ENCODE measurements at regions not wholly inside any gene's neighbourhood (a gene's known extent, or its start where the extent isn't known, plus 50 kb on each side); places are given as distances from the start of the nearest gene placed in this dataset.

GRCh38 chr5:89036166-89036565 is 153.2 kb upstream of the MEF2C start:
- no peak overlapping the region for H3K4me3 ChIP-seq (ENCODE audit: low read depth, low read length)
- no peak for TF ChIP-seq CTCF (IDR thresholded peaks at IDR 0.05; ENCODE audit: low read depth, low read length)

- no peak overlapping the region for H3K4me3 ChIP-seq (ENCODE audit: low read depth, low read length)
- TF ChIP-seq CTCF (IDR thresholded peaks at IDR 0.05; ENCODE audit: low read depth, low read length), result no peak
Observed at GRCh38 chr5:89034588-89034987, 151.6 kb upstream of the MEF2C start.

GRCh38 chr5:89030798-89031197 is 147.8 kb upstream of the MEF2C start:
- no peak for TF ChIP-seq CTCF (IDR thresholded peaks at IDR 0.05; ENCODE audit: low read depth, low read length)
- no peak overlapping the region for H3K4me3 ChIP-seq (ENCODE audit: low read depth, low read length)

- TF ChIP-seq CTCF (IDR thresholded peaks at IDR 0.05; ENCODE audit: low read depth, low read length), result no peak
- no peak overlapping the region for H3K4me3 ChIP-seq (ENCODE audit: low read depth, low read length)
Observed at GRCh38 chr5:89028595-89029285, 145.8 kb upstream of the MEF2C start.

- no peak overlapping the region for H3K4me3 ChIP-seq (ENCODE audit: low read depth, low read length)
- no peak for TF ChIP-seq CTCF (IDR thresholded peaks at IDR 0.05; ENCODE audit: low read depth, low read length)
Observed at GRCh38 chr5:89024045-89024444, 141.1 kb upstream of the MEF2C start.

GRCh38 chr5:89020926-89021610 is 138.1 kb upstream of the MEF2C start:
- no peak overlapping the region for H3K4me3 ChIP-seq (ENCODE audit: low read depth, low read length)
- no peak for TF ChIP-seq CTCF (IDR thresholded peaks at IDR 0.05; ENCODE audit: low read depth, low read length)

- H3K4me3 ChIP-seq (ENCODE audit: low read depth, low read length), result no peak overlapping the region
- no peak for TF ChIP-seq CTCF (IDR thresholded peaks at IDR 0.05; ENCODE audit: low read depth, low read length)
Observed at GRCh38 chr5:89016741-89017303, 133.8 kb upstream of the MEF2C start.

Measured in WI38 (cell line).